Gastroesophageal sphincter (tissue), 4 donors: ENCODE measurements at regions not wholly inside any gene's neighbourhood (a gene's known extent, or its start where the extent isn't known, plus 50 kb on each side); places are given as distances from the start of the nearest gene placed in this dataset.
A peak's percentile ranks its signal among the peaks of the same experiment; 100 is the strongest.
"Not testable (repeated sequence)": the region's sequence is repeated elsewhere in the genome, so short reads cannot be mapped to it uniquely, and the experiment has no call there.

Experiments
- ATAC-seq: fragments of 150-250 bp; one replicate; pipeline ENCODE4 v1.9.1; 2016; ENCODE audit warnings: mild to moderate bottlenecking, moderate library complexity
- H3K27ac ChIP-seq, 4 donors: fragments of 200-600 bp; sonication (generic) in 3 of 4; 1 replicate in 3 of 4; 2 replicates in 1 of 4; pipeline ENCODE4 v1.5.1; 2016 to 2019
- H3K27me3 ChIP-seq: fragments of 200-600 bp; sonication (generic); one replicate; pipeline ENCODE4 v1.5.1; 2019
- H3K36me3 ChIP-seq, 2 donors: fragments of 200-600 bp; sonication (generic); one replicate each; pipeline ENCODE4 v1.5.1; 2019; ENCODE audit warnings: control low read depth in 1 of 2
- H3K4me1 ChIP-seq, 3 donors: fragments of 200-600 bp; sonication (generic); 1 replicate in 2 of 3; 2 replicates in 1 of 3; pipeline ENCODE4 v1.5.1; 2016 to 2019; ENCODE audit warnings: control low read depth in 2 of 3
- H3K4me3 ChIP-seq, 2 donors: fragments of 200-600 bp; sonication (generic); one replicate each; pipeline ENCODE4 v1.5.1; 2019; ENCODE audit warnings: mild to moderate bottlenecking in 1 of 2, moderate library complexity in 1 of 2
- H3K9me3 ChIP-seq, 3 donors: fragments of 200-600 bp; sonication (generic); one replicate each; pipeline ENCODE4 v1.5.1; 2017 to 2019; ENCODE audit warnings: control low read depth in 2 of 3
- CTCF ChIP-seq, 4 experiments: fragments of 200-600 bp in 2 of 4; fragments of 450-650 bp in 2 of 4; sonication (generic) in 1 of 4; IDR thresholded peaks; one replicate each; pipeline ENCODE4 v1.5.1; 2017 to 2019; ENCODE audit warnings: antibody characterized with exemption in 4 of 4, mild to moderate bottlenecking in 2 of 4, moderate library complexity in 2 of 4
- EP300 ChIP-seq: sonication (generic); formaldehyde crosslinking; IDR thresholded peaks from one replicate; pipeline ENCODE4 v1.6.1; 2017; ENCODE audit warnings: antibody characterized with exemption, mild to moderate bottlenecking
- POLR2A ChIP-seq, 2 donors: fragments of 450-650 bp; IDR thresholded peaks; one replicate each; pipeline ENCODE4 v1.6.1; 2017; ENCODE audit warnings: antibody characterized with exemption in 2 of 2, mild to moderate bottlenecking in 2 of 2, moderate library complexity in 1 of 2
- POLR2AphosphoS5 ChIP-seq: sonication (generic); formaldehyde crosslinking; IDR thresholded peaks from one replicate; pipeline ENCODE4 v1.6.1; 2017; ENCODE audit warnings: antibody characterized with exemption
- WGBS, 2 donors: methylation state at CpG; one replicate each; pipeline ENCODE4 v1.1.5; 2018; ENCODE audit warnings: low coverage in 1 of 2; 5-methylcytosine and 5-hydroxymethylcytosine counted together

- TF ChIP-seq POLR2A (IDR thresholded peaks at IDR 0.05), result no peak
- TF ChIP-seq POLR2AphosphoS5, result no peak
- no peak for TF ChIP-seq CTCF (IDR thresholded peaks at IDR 0.05)
- no peak for TF ChIP-seq EP300
- H3K27me3 ChIP-seq, result no peaks in the 10 kb centered on the region
- no peak overlapping the region for H3K4me3 ChIP-seq
- H3K27ac ChIP-seq, result no peak overlapping the region
- no peaks in the 10 kb centered on the region for H3K9me3 ChIP-seq
- ATAC-seq, result no peak
- no peaks in the 10 kb centered on the region for H3K36me3 ChIP-seq
- H3K4me1 ChIP-seq, result peaks cover 0 to 8% (median 0%) of the 10 kb centered on the region in 3 donors
- 91 to 100% methylated on average over 2 of the region's 2 CpGs for WGBS, 2 donors
Observed at GRCh38 chr20:54351371-54352136, 123.8 kb upstream of the DOK5 start.

- 95% methylated on average over 4 of the region's 7 CpGs; no CpG with 5 or more reads in 1 of the 2 donors for WGBS, 2 donors
- H3K4me1 ChIP-seq, result peaks cover 0 to 14% (median 7%) of the 10 kb centered on the region in 3 donors
- H3K27me3 ChIP-seq, ATAC-seq, H3K9me3 ChIP-seq, H3K27ac ChIP-seq, H3K36me3 ChIP-seq, H3K4me3 ChIP-seq: not testable (repeated sequence)
Observed at GRCh38 chr20:54352541-54352940, 122.9 kb upstream of the DOK5 start.

- Histone ChIP-seq H3K27me3 (no peaks in the 10 kb centered on the region), H3K4me3 (no peak overlapping the region), H3K9me3 (no peaks in the 10 kb centered on the region), H3K4me1 (peaks cover 0 to 16% (median 7%) of the 10 kb centered on the region in 3 donors), H3K36me3 (no peaks in the 10 kb centered on the region), H3K27ac (no peak overlapping the region)
- ATAC-seq, result no peak
- WGBS, 2 donors, result 88 to 92% methylated on average over 3 to 4 of the region's 4 CpGs
- TF ChIP-seq EP300 (no peak), POLR2A (IDR thresholded peaks at IDR 0.05) (no peak), POLR2AphosphoS5 (no peak), CTCF (IDR thresholded peaks at IDR 0.05) (no peak)
Observed at GRCh38 chr20:54353292-54353691, 122.1 kb upstream of the DOK5 start.

GRCh38 chr20:54355631-54356280 is 119.6 kb upstream of the DOK5 start:
- Histone ChIP-seq H3K4me1 (peaks cover 0 to 16% (median 7%) of the 10 kb centered on the region in 3 donors), H3K9me3 (no peaks in the 10 kb centered on the region), H3K27me3 (no peaks in the 10 kb centered on the region), H3K27ac (no peak overlapping the region), H3K4me3 (no peak overlapping the region), H3K36me3 (no peaks in the 10 kb centered on the region)
- ATAC-seq, result no peak
- TF ChIP-seq POLR2A (IDR thresholded peaks at IDR 0.05) (no peak), EP300 (no peak), POLR2AphosphoS5 (peak; percentile 11)
- WGBS, 2 donors, result 23 to 34% methylated on average over 7 of the region's 7 CpGs

- H3K36me3 ChIP-seq, result no peaks in the 10 kb centered on the region
- no peak for ATAC-seq
- H3K4me3 ChIP-seq, result no peak overlapping the region
- H3K9me3 ChIP-seq, result no peaks in the 10 kb centered on the region
- no peaks in the 10 kb centered on the region for H3K27me3 ChIP-seq
- no peak overlapping the region for H3K27ac ChIP-seq
- peaks cover 0 to 16% (median 7%) of the 10 kb centered on the region in 3 donors for H3K4me1 ChIP-seq
- TF ChIP-seq EP300 (no peak), POLR2AphosphoS5 (no peak), POLR2A (IDR thresholded peaks at IDR 0.05) (no peak), CTCF (IDR thresholded peaks at IDR 0.05) (no peak)
Observed at GRCh38 chr20:54356801-54357200, 118.6 kb upstream of the DOK5 start.

GRCh38 chr20:54361475-54361874 is 113.9 kb upstream of the DOK5 start:
- no peaks in the 10 kb centered on the region for H3K27me3 ChIP-seq
- TF ChIP-seq CTCF (IDR thresholded peaks at IDR 0.05) (no peak), POLR2AphosphoS5 (no peak), POLR2A (IDR thresholded peaks at IDR 0.05) (no peak), EP300 (no peak)
- H3K4me1 ChIP-seq, result peaks cover 0 to 8% (median 7%) of the 10 kb centered on the region in 3 donors
- no peak overlapping the region for H3K4me3 ChIP-seq
- H3K9me3 ChIP-seq, result no peaks in the 10 kb centered on the region
- no peak for ATAC-seq
- no peaks in the 10 kb centered on the region for H3K36me3 ChIP-seq
- H3K27ac ChIP-seq, result no peak overlapping the region
- WGBS, 2 donors, result 48 to 87% methylated on average over 2 of the region's 2 CpGs
